Glutamatergic neuron (in vitro differentiated cells): ENCODE measurements at regions not wholly inside any gene's neighbourhood (a gene's known extent, or its start where the extent isn't known, plus 50 kb on each side); places are given as distances from the start of the nearest gene placed in this dataset.
"Not testable (repeated sequence)": the region's sequence is repeated elsewhere in the genome, so short reads cannot be mapped to it uniquely, and the experiment has no call there.

Experiments
- DNase-seq: peaks from one replicate; pipeline ENCODE4 v3.0.0; 2022
- H3K27ac Mint-ChIP-seq: one replicate; pipeline ENCODE4 v1.8.0; 2020; ENCODE audit warnings: mild to moderate bottlenecking, mixed read lengths, inconsistent platforms; ENCODE audit not compliant: unreplicated experiment
- H3K27me3 Mint-ChIP-seq: one replicate; pipeline ENCODE4 v1.8.0; 2020; ENCODE audit warnings: mild to moderate bottlenecking, moderate library complexity, mixed read lengths, inconsistent platforms; ENCODE audit not compliant: unreplicated experiment
- H3K36me3 Mint-ChIP-seq: one replicate; pipeline ENCODE4 v1.8.0; 2020; ENCODE audit warnings: mild to moderate bottlenecking, mixed read lengths, inconsistent platforms; ENCODE audit not compliant: unreplicated experiment
- H3K4me1 Mint-ChIP-seq: one replicate; pipeline ENCODE4 v1.8.0; 2020; ENCODE audit warnings: mild to moderate bottlenecking, low read depth, mixed read lengths, inconsistent platforms; ENCODE audit not compliant: unreplicated experiment
- H3K4me3 Mint-ChIP-seq: one replicate; pipeline ENCODE4 v1.8.0; 2020; ENCODE audit warnings: mild to moderate bottlenecking, mixed read lengths, inconsistent platforms; ENCODE audit not compliant: unreplicated experiment
- H3K9me3 Mint-ChIP-seq: one replicate; pipeline ENCODE4 v1.8.0; 2020; ENCODE audit warnings: mild to moderate bottlenecking, moderate library complexity, mixed read lengths, inconsistent platforms; ENCODE audit not compliant: unreplicated experiment
- CTCF ChIP-seq: fragments of 200-600 bp; sonication (generic); IDR thresholded peaks from one replicate; pipeline ENCODE4 v1.5.0; 2021; ENCODE audit not compliant: partially characterized antibody, unreplicated experiment

- no peaks in the 10 kb centered on the region for H3K9me3 Mint-ChIP-seq
- H3K36me3 Mint-ChIP-seq = no peaks in the 10 kb centered on the region
- no peaks in the 10 kb centered on the region for H3K4me1 Mint-ChIP-seq
- DNase-seq = no peak
- H3K27ac Mint-ChIP-seq = no peak overlapping the region
- H3K27me3 Mint-ChIP-seq = peaks cover 4% of the 10 kb centered on the region
- H3K4me3 Mint-ChIP-seq = no peak overlapping the region
- TF ChIP-seq CTCF = no peak
Measured at GRCh38 chr5:118290204-118290603, 698.1 kb downstream of the DTWD2 start.

- not testable (repeated sequence) for H3K27ac Mint-ChIP-seq, DNase-seq, H3K36me3 Mint-ChIP-seq, H3K27me3 Mint-ChIP-seq, H3K4me3 Mint-ChIP-seq, H3K9me3 Mint-ChIP-seq, H3K4me1 Mint-ChIP-seq
Measured at GRCh38 chr5:118284230-118284629, 704.1 kb downstream of the DTWD2 start.

- H3K27me3 Mint-ChIP-seq = not testable (repeated sequence)
Measured at GRCh38 chr5:118282480-118283038, 705.8 kb downstream of the DTWD2 start.

GRCh38 chr5:118279540-118280294 lies 708.6 kb downstream of the DTWD2 start:
- peaks cover 3% of the 10 kb centered on the region for H3K27me3 Mint-ChIP-seq
- H3K9me3 Mint-ChIP-seq = peaks cover 2% of the 10 kb centered on the region
- no peaks in the 10 kb centered on the region for H3K36me3 Mint-ChIP-seq
- H3K4me3 Mint-ChIP-seq = no peak overlapping the region
- TF ChIP-seq CTCF = no peak
- no peaks in the 10 kb centered on the region for H3K4me1 Mint-ChIP-seq
- DNase-seq = no peak
- H3K27ac Mint-ChIP-seq = no peak overlapping the region

More at GRCh38 chr5:118282480-118283038, 705.8 kb downstream of the DTWD2 start:
- not testable (repeated sequence) for H3K4me3 Mint-ChIP-seq, DNase-seq, H3K36me3 Mint-ChIP-seq, H3K4me1 Mint-ChIP-seq, H3K27ac Mint-ChIP-seq, H3K9me3 Mint-ChIP-seq

- Mint-ChIP-seq H3K27me3 (no peaks in the 10 kb centered on the region), H3K27ac (no peak overlapping the region), H3K36me3 (no peaks in the 10 kb centered on the region), H3K9me3 (no peaks in the 10 kb centered on the region), H3K4me3 (no peak overlapping the region), H3K4me1 (no peaks in the 10 kb centered on the region)
- no peak for TF ChIP-seq CTCF
- DNase-seq = no peak
Measured at GRCh38 chr5:118270526-118270925, 717.8 kb downstream of the DTWD2 start.

- H3K27ac Mint-ChIP-seq = no peak overlapping the region
- no peaks in the 10 kb centered on the region for H3K9me3 Mint-ChIP-seq
- TF ChIP-seq CTCF = no peak
- no peaks in the 10 kb centered on the region for H3K36me3 Mint-ChIP-seq
- H3K4me1 Mint-ChIP-seq = no peaks in the 10 kb centered on the region
- no peak overlapping the region for H3K4me3 Mint-ChIP-seq
- DNase-seq = no peak
- H3K27me3 Mint-ChIP-seq = no peaks in the 10 kb centered on the region
Measured at GRCh38 chr5:118258223-118258622, 730.1 kb downstream of the DTWD2 start.
